Activated CD4-positive, alpha-beta T cell treated with anti-CD3 and anti-CD28 coated beads, Interleukin-2, amount 50 U/mL, for 4 hours (primary cell): ENCODE measurements at regions not wholly inside any gene's neighbourhood (a gene's known extent, or its start where the extent isn't known, plus 50 kb on each side); places are given as distances from the start of the nearest gene placed in this dataset.

Source experiments
- DNase-seq, 2 experiments: peaks; one replicate each; pipeline ENCODE4 v3.0.0-alpha.2; 2020

GRCh38 chr20:22216984-22217383, 367.4 kb downstream of the FOXA2 start:
- no peak for DNase-seq

GRCh38 chr20:22214296-22214695, 370.1 kb downstream of the FOXA2 start:
- DNase-seq = no peak

GRCh38 chr20:22213271-22213670, 371.1 kb downstream of the FOXA2 start:
- no peak for DNase-seq

- DNase-seq = no peak
Observed at GRCh38 chr20:22207280-22207679, 377.1 kb downstream of the FOXA2 start.

- DNase-seq = no peak
Observed at GRCh38 chr20:22204801-22205200, 379.6 kb downstream of the FOXA2 start.

GRCh38 chr20:22182148-22182547, 402.2 kb downstream of the FOXA2 start:
- DNase-seq = no peak

- DNase-seq = no peak
Observed at GRCh38 chr20:22180244-22180643, 404.1 kb downstream of the FOXA2 start.

GRCh38 chr20:22160101-22160652, 424.2 kb downstream of the FOXA2 start:
- no peak for DNase-seq

- DNase-seq = no peak
Observed at GRCh38 chr20:22159276-22159675, 425.1 kb downstream of the FOXA2 start.

GRCh38 chr20:22127587-22127986, 422.1 kb downstream of the PAX1 start:
- no peak for DNase-seq

GRCh38 chr20:22106308-22106938, 401.0 kb downstream of the PAX1 start:
- no peak for DNase-seq

GRCh38 chr20:22101606-22102005, 396.1 kb downstream of the PAX1 start:
- no peak for DNase-seq

- DNase-seq = no peak
Observed at GRCh38 chr20:22100686-22101085, 395.2 kb downstream of the PAX1 start.

GRCh38 chr20:22099348-22099747, 393.9 kb downstream of the PAX1 start:
- DNase-seq = no peak

GRCh38 chr20:22098511-22098910, 393.0 kb downstream of the PAX1 start:
- DNase-seq = no peak

GRCh38 chr20:22093122-22093521, 387.7 kb downstream of the PAX1 start:
- DNase-seq = no peak

GRCh38 chr20:22088882-22089281, 383.4 kb downstream of the PAX1 start:
- no peak for DNase-seq

GRCh38 chr20:22080985-22081384, 375.5 kb downstream of the PAX1 start:
- DNase-seq = no peak

- DNase-seq = no peak
Observed at GRCh38 chr20:22074635-22075034, 369.2 kb downstream of the PAX1 start.

- DNase-seq = no peak
Observed at GRCh38 chr20:22071841-22072240, 366.4 kb downstream of the PAX1 start.

GRCh38 chr20:22070610-22071058, 365.2 kb downstream of the PAX1 start:
- no peak for DNase-seq

- no peak for DNase-seq
Observed at GRCh38 chr20:22063753-22064152, 358.3 kb downstream of the PAX1 start.

- DNase-seq = no peak
Observed at GRCh38 chr20:22062874-22063273, 357.4 kb downstream of the PAX1 start.

- DNase-seq = no peak
Observed at GRCh38 chr20:22060610-22061009, 355.1 kb downstream of the PAX1 start.

GRCh38 chr20:22058746-22059145, 353.3 kb downstream of the PAX1 start:
- DNase-seq = no peak
